C4-2B (cell line): ENCODE measurements at regions not wholly inside any gene's neighbourhood (a gene's known extent, or its start where the extent isn't known, plus 50 kb on each side); places are given as distances from the start of the nearest gene placed in this dataset.
"Not testable (repeated sequence)": the region's sequence is repeated elsewhere in the genome, so short reads cannot be mapped to it uniquely, and the experiment has no call there.

Experiments used
- H3K27ac ChIP-seq: fragments of 450-650 bp; 2 replicates; pipeline ENCODE4 v1.5.1; 2017
- ZFX ChIP-seq: fragments of 450-650 bp; IDR thresholded peaks from 2 replicates; pipeline ENCODE4 v1.6.1; 2017
- TF ChIP-seq, protein P1 (sequence below): fragments of 450-650 bp; conservative IDR thresholded peaks from 2 replicates; pipeline ENCODE4 v1.5.1; 2017; ENCODE audit warnings: mild to moderate bottlenecking

DNA sequence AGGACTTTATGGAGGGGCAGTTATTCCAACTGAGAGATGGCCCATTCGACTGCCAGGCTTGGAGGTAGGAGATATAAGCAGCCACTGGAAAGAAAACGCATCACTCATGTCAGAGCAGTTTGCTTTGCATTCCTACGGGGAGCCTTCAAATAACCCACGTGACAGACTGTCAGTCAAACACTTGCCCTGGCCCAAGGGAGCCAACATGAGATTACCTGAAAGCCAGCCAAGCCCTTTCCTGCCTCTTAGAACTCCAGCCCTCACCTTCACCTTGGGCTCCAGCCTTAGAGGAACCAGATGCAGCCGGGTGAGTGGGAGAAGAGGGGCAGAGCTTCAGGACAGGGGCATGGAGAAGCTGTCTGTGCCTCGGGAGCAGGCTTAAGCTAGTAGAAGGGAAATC lies 95.3 kb upstream of the CXCL13 start:
- no peak overlapping the region for H3K27ac ChIP-seq
- TF ChIP-seq ZFX, result no peak
- TF ChIP-seq, protein P1, sequence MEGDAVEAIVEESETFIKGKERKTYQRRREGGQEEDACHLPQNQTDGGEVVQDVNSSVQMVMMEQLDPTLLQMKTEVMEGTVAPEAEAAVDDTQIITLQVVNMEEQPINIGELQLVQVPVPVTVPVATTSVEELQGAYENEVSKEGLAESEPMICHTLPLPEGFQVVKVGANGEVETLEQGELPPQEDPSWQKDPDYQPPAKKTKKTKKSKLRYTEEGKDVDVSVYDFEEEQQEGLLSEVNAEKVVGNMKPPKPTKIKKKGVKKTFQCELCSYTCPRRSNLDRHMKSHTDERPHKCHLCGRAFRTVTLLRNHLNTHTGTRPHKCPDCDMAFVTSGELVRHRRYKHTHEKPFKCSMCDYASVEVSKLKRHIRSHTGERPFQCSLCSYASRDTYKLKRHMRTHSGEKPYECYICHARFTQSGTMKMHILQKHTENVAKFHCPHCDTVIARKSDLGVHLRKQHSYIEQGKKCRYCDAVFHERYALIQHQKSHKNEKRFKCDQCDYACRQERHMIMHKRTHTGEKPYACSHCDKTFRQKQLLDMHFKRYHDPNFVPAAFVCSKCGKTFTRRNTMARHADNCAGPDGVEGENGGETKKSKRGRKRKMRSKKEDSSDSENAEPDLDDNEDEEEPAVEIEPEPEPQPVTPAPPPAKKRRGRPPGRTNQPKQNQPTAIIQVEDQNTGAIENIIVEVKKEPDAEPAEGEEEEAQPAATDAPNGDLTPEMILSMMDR, result no peak

DNA sequence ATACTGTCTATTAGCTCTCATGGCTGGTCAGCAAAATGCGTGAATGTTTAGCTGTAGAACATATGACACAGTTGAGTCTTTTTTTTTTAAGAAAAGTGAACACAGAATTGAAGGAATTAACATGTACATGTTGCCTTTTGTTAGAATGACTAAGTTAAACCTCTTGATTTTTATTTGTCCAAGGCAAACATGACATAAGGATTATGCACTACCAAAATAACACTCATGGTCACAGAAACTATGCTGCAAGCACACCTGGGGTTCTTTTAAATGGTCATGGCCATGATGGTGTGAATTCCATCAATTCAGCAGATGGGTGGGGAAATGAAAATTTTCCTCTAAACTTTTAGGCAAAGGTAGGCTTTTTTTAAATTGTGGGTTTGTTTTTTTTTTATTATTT lies 80.1 kb upstream of the CXCL13 start:
- H3K27ac ChIP-seq, result no peak overlapping the region
- TF ChIP-seq, protein P1, result no peak
- TF ChIP-seq ZFX, result no peak

DNA sequence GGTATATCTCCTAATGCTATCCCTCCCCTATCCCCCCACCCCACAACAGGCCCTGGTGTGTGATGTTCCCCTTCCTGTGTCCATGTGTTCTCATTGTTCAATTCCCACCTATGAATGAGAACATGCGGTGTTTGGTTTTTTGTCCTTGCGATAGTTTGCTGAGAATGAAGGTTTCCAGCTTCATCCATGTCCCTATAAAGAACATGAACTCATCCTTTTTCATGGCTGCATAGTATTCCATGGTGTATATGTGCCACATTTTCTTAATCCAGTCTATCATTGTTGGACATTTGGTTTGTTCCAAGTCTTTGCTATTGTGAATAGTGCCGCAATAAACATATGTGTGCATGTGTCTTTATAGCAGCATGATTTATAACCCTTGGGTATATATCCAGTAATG lies 77.7 kb upstream of the CXCL13 start:
- not testable (repeated sequence) for H3K27ac ChIP-seq

DNA sequence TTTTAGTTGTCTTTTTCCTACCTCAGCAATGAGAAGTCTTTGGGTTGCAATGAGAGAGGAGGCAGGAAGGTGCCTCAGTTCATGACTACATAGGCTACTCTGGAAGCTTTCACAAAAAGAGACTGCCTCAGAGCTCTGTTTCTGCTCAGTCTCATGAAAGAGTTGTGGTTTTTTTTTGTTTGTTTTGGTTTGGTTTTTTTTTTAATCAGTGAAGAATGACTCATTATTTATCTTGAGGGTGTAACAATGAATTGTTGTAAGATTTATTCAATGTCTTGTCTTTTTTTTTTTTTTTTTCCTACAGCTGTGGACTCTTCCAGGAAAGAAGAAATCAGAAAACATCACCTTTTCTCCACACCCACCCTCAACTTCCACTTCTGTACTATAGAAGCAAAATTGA lies 67.5 kb upstream of the CXCL13 start:
- H3K27ac ChIP-seq, result peak overlapping the region; percentile 41; the same call in 1 of the 2 replicates
- TF ChIP-seq, protein P1, result no peak
- TF ChIP-seq ZFX, result no peak

DNA sequence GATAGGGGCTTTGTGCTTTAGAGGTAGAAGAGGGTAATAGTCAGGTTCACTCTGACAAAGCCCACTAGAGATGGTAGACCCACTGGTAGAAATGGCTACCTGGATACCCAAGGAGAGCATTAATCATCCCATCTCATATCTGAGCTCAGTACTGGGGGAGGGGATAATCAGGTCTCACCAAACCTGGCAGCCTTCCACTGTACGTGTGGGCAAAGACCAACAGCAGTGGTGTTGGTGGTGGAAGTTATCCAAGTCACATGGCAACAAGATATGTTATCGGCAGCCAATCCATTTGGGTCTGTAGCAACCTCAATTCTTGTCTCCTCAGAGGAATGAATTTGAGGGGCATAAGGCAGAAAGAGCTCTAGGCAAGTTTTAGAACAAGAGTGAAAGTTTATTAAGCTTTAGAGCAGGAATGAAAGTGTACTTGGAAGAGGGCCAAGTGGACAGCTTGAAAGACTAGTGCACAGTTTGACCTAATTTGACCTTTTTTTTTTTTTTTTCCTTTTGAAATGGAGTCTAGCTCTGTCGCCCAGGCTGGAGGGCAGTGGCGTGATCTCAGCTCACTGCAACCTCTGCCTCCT lies 67.0 kb upstream of the CXCL13 start:
- TF ChIP-seq ZFX, result no peak
- TF ChIP-seq, protein P1, result no peak
- H3K27ac ChIP-seq, result peak overlapping the region; percentile 48
